ENCODE measurements at regions not wholly inside any gene's neighbourhood (a gene's known extent, or its start where the extent isn't known, plus 50 kb on each side); places are given as distances from the start of the nearest gene placed in this dataset.
"Not testable (repeated sequence)": the region's sequence is repeated elsewhere in the genome, so short reads cannot be mapped to it uniquely, and the experiment has no call there.

- no peak for DNase-seq
Observed at GRCh38 chr2:173678186-173678585, 287.0 kb downstream of the SP3 start.

DNA sequence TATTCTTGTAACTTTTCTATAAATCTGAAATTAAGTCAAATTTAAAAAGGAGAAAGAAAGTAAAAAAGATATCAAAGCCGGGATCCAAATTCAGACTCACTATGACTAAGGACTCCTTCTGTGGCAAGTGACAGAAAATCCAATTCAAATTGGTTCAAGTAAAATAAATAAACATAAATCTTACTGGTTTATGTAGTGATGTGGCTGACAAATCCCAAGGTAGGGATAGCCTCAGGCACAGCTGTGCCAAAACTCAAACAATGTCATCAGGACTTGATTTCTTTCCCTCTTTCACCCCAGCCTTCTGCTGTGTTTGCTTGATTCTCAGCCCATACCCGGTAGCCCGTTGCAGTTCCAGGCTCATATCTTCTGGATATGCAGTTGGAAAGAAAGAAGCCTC, 284.6 kb downstream of the SP3 start:
- DNase-seq: no peak

- DNase-seq: no peak
Observed at GRCh38 chr2:173681881-173682650, 283.1 kb downstream of the SP3 start.

DNA sequence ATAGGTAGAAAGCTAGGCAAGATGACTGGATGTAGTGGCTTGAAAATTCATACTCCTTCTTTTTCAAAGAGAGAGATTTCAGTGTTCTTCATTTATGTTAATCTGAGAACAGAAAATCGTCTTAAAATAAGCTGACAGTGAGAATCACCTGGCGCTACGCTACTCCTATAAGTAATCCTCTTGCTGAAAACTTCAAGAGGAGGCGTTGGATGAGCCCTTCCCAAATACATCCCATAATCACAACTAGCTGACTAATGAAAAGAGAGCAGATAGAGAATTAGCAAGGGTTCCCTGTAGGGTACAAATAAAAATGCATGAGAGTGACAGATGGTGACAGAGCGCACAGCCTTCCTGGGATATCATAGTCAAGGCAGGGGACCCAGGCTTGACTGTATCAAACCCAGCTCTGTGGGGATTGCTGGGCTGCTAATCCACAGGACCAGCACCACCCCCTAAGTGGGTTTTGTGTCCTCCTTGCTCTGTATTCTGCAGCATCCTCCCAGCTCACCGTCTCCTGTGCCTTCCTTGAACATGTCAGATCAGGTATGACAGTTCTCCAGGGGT, 280.2 kb downstream of the SP3 start:
- no peak for DNase-seq

GRCh38 chr2:173690349-173690748, 274.8 kb downstream of the SP3 start:
- DNase-seq: no peak

DNA sequence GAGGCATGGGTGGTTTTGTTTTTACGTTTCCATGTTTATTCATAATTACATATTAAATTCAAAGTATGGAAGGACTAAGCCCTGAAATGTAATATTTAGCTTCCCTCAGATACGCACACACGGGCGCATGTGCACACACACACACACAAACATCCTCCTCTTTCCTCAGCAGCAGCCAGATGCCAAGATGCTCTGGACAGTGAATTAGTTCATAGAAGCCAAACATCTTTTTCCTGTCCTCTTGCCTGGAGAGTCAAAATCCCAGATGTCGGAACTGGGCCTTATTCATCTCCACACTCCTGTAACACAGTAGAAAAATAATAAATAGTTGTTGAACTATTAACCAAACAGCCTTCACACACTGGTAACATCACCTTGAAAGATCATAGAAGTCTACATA, 273.1 kb downstream of the SP3 start:
- no peak for DNase-seq

- no peak for DNase-seq
Observed at GRCh38 chr2:173693044-173693589, 272.1 kb downstream of the SP3 start.

GRCh38 chr2:173696274-173696673, 268.9 kb downstream of the SP3 start:
- no peak for DNase-seq

DNA sequence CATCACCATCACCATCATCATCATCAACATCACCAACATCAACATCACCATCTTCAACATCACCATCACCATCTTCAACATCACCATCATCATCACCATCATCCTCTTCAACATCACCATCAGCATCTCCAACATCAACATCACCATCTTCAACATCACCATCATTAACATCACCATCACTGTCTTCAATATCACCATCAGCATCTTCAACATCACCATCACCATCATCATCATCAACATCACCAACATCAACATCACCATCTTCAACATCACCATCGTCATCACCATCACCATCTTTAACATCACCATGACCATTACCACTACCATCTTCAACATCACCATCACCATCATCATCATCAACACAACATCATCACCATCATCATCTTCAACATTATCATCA, 267.2 kb downstream of the SP3 start:
- no peak for DNase-seq

GRCh38 chr2:173705656-173706055, 259.5 kb downstream of the SP3 start:
- no peak for DNase-seq

- no peak for DNase-seq
Observed at GRCh38 chr2:173706936-173707335, 258.2 kb downstream of the SP3 start.

- no peak for DNase-seq
Observed at GRCh38 chr2:173708806-173709205, 256.4 kb downstream of the SP3 start.

GRCh38 chr2:173711816-173712215, 253.4 kb downstream of the SP3 start:
- DNase-seq: no peak

DNA sequence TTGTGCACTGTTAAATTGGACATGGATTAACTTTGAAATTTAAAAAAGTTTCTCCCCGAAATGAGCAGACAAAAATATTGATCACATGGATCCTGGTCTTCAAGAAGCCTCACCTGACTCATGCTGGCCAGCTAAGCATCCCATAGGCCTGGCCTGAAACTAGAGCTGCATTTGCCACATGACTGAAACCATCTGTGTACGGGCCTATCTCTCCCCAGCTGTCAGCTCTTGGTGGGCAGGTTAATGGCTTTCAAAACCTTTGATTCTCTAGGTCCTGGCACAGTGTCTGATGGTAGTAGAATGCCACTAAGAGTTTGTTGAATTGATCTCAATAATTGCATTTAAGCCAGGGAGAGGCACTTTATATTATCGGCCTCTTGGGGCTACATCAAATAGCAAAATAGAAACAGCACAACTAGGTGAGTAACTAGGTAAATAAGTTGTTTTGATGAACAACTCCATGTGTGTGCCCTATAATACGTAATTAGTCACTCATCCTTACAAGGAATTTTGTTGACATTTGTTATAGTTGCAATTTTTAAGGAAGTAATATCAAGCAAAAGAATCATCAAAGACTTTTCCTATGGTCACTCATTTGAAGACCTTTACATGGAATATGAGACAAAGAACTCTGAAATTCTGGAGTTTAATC, 251.1 kb downstream of the SP3 start:
- DNase-seq: no peak

DNA sequence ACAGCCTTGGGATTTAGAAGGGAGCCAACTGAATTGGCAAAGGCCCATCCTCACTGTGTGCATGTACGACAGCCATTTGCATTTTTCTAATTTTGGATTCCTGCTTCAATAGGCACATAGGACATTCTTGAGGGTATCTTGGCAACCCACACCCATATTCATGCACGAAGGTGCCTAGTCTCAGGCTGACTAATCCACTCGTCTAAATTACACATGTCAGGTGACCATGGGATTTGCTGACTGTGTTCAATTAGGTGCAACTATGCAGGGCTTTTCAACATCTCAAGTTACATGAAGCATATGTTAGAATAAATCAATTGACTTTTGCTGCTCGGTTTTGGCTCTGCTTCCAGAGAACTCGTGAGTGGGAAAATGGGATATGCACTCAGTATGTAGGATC, 249.7 kb downstream of the SP3 start:
- no peak for DNase-seq

- no peak for DNase-seq
Observed at GRCh38 chr2:173716458-173717052, 248.6 kb downstream of the SP3 start.

DNA sequence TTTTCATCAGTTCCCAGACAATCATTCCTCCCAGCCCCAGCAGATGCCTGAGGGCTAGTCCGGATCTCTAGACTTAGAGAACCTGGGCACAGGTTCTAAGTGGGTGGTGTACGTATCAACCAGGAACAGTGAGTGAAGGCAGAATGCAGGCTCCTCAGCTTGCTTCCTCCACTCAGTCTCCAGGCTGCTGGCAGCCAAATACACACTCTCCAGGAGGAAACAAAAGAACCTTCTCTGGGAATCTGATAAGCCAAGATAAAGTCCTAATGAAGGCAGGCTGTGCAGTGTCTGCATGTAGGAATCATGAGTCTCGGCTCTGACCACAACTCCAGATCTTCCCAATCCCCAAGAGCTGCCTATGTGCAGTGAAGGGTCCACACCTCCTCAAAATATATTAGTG, 245.7 kb downstream of the SP3 start:
- DNase-seq: no peak

DNA sequence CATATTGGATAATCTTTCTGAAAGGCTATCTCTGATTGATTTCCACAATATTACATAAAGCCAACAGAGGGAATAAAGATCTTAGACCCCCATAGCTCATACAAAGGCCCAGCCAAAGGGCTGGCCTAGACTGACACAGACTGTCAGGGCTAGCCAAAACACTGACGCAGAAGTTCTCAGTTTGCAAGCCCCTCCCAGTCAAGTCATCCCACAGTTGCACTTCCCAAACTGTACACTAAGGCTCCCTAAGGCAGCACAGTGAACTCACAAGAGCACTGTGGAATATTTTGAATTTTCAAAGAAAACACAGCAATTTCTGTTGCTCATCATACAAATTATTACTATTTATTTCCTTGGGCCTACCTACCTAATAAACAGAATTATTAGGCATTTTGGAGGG, 244.9 kb downstream of the SP3 start:
- no peak for DNase-seq

- DNase-seq: no peak
Observed at GRCh38 chr2:173734797-173735196, 230.4 kb downstream of the SP3 start.

GRCh38 chr2:173737954-173738575, 227.1 kb downstream of the SP3 start:
- DNase-seq: not testable (repeated sequence)

DNA sequence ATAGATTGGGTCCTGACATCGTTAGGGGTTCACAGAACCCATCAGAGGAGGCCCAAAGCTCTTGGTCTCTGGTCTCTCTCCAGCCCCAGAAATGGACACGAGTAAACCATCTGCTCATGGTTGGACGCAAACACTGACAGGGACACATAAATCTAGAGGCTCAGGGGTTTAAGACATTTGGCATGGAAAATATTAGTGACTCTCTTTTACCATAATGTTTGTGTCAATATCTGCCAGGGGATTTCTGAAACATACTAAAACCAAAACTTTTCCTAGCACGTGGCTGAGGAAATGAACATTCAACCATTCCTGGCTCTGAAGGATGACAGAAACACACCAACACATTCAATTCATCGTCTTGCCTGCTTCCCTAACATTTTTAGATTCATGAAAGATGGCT, 226.2 kb downstream of the SP3 start:
- no peak for DNase-seq

GRCh38 chr2:173740639-173741038, 224.5 kb downstream of the SP3 start:
- no peak for DNase-seq

DNA sequence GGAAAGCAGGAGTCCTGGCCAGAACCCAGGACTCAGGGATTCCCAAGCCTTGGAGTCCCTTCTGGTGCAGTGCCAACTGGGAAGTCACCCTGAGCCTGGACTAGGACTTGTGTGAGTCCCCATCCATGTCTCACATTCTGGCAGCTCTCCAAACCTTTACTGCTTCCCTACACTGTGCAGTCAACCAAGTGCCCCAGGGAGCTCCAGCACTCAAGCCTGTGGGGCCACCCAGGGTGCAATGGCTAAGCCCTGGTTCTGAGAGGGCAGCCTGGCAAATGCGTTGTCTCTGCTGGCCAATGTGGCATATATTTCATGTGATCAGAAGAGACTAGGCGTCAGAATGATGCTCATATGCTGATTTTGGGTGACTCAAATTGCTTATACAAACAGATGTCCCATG, 223.4 kb downstream of the SP3 start:
- DNase-seq: no peak

All from bone marrow (tissue), 2 donors.